Neural progenitor cell (in vitro differentiated cells): ENCODE measurements at regions not wholly inside any gene's neighbourhood (a gene's known extent, or its start where the extent isn't known, plus 50 kb on each side); places are given as distances from the start of the nearest gene placed in this dataset.

Experiments
- DNase-seq: peaks from one replicate; pipeline ENCODE4 v3.0.0-alpha.2; 2016; ENCODE audit warnings: low spot score
- H2AFZ ChIP-seq: fragments of 200-600 bp; sonication (generic); replicated peaks from 2 replicates; pipeline ENCODE4 v1.6.1; 2016; ENCODE audit warnings: antibody characterized with exemption
- H3F3A ChIP-seq: fragments of 200-600 bp; sonication (generic); 2 replicates; pipeline ENCODE4 v1.6.1; 2016; ENCODE audit warnings: antibody characterized with exemption, low read depth
- H3K27ac ChIP-seq: fragments of 200-600 bp; sonication (generic); 2 replicates; pipeline ENCODE4 v1.5.1; 2016; ENCODE audit warnings: mild to moderate bottlenecking
- H3K27me3 ChIP-seq: fragments of 200-600 bp; sonication (generic); 2 replicates; pipeline ENCODE4 v1.6.1; 2016; ENCODE audit warnings: mild to moderate bottlenecking, moderate library complexity
- H3K36me3 ChIP-seq: fragments of 200-600 bp; sonication (generic); 2 replicates; pipeline ENCODE4 v1.5.1; 2016
- H3K4me1 ChIP-seq: fragments of 200-600 bp; sonication (generic); 2 replicates; pipeline ENCODE4 v1.6.1; 2016; ENCODE audit warnings: mixed run types
- H3K4me2 ChIP-seq: fragments of 200-600 bp; sonication (generic); 2 replicates; pipeline ENCODE4 v1.6.1; 2016
- H3K4me3 ChIP-seq: fragments of 200-600 bp; sonication (generic); 2 replicates; pipeline ENCODE4 v1.5.1; 2016
- H3K79me2 ChIP-seq: fragments of 200-600 bp; sonication (generic); 2 replicates; pipeline ENCODE4 v1.6.1; 2016; ENCODE audit warnings: low read depth
- H3K9ac ChIP-seq: fragments of 200-600 bp; sonication (generic); 2 replicates; pipeline ENCODE4 v1.6.1; 2016
- H3K9me3 ChIP-seq: fragments of 200-600 bp; sonication (generic); 2 replicates; pipeline ENCODE4 v1.5.1; 2016; ENCODE audit warnings: low read depth
- H4K20me1 ChIP-seq: fragments of 200-600 bp; sonication (generic); 2 replicates; pipeline ENCODE4 v1.6.1; 2016; ENCODE audit warnings: low read depth
- H3K27ac Mint-ChIP-seq: 3 replicates; pipeline ENCODE4 v1.8.0; 2021; ENCODE audit warnings: mixed read lengths
- H3K27me3 Mint-ChIP-seq: 2 replicates; pipeline ENCODE4 v1.8.0; 2022; ENCODE audit warnings: low read depth, mild to moderate bottlenecking, inconsistent platforms, moderate library complexity, mixed read lengths; ENCODE audit not compliant: insufficient read depth
- H3K36me3 Mint-ChIP-seq: 3 replicates; pipeline ENCODE4 v1.8.0; 2021; ENCODE audit warnings: mixed read lengths
- H3K4me1 Mint-ChIP-seq: 3 replicates; pipeline ENCODE4 v1.8.0; 2021; ENCODE audit warnings: mixed read lengths
- H3K4me3 Mint-ChIP-seq: 3 replicates; pipeline ENCODE4 v1.8.0; 2021; ENCODE audit warnings: mild to moderate bottlenecking, moderate library complexity, mixed read lengths
- H3K9me3 Mint-ChIP-seq: 3 replicates; pipeline ENCODE4 v1.8.0; 2020; ENCODE audit warnings: mixed read lengths
- CTCF ChIP-seq: fragments of 200-600 bp; sonication (generic); IDR thresholded peaks from 2 replicates; pipeline ENCODE4 v1.5.1; 2017; ENCODE audit warnings: antibody characterized with exemption, mild to moderate bottlenecking
- EZH2 ChIP-seq: fragments of 200-600 bp; sonication (generic); IDR thresholded peaks from 2 replicates; pipeline ENCODE4 v1.6.1; 2017; ENCODE audit warnings: antibody characterized with exemption, mild to moderate bottlenecking, moderate library complexity
- EZH2phosphoT487 ChIP-seq: fragments of 200-600 bp; sonication (generic); IDR thresholded peaks from 2 replicates; pipeline ENCODE4 v1.6.1; 2017; ENCODE audit warnings: antibody characterized with exemption

- peaks cover 4% of the 10 kb centered on the region for H3K4me1 Mint-ChIP-seq
- Histone ChIP-seq H3K79me2 (no peaks in the 10 kb centered on the region), H3K4me3 (no peak overlapping the region), H3K4me2 (no peak overlapping the region), H4K20me1 (no peaks in the 10 kb centered on the region), H2AFZ (no peak overlapping the region), H3K27ac (no peak overlapping the region), H3K4me1 (no peaks in the 10 kb centered on the region), H3K9ac (no peak overlapping the region), H3K27me3 (no peaks in the 10 kb centered on the region), H3K9me3 (no peaks in the 10 kb centered on the region), H3K36me3 (no peaks in the 10 kb centered on the region), H3F3A (no peaks in the 10 kb centered on the region)
- no peaks in the 10 kb centered on the region for H3K9me3 Mint-ChIP-seq
- no peaks in the 10 kb centered on the region for H3K36me3 Mint-ChIP-seq
- TF ChIP-seq EZH2phosphoT487 (no peak), EZH2 (no peak), CTCF (no peak)
- H3K27ac Mint-ChIP-seq: no peak overlapping the region
- H3K4me3 Mint-ChIP-seq: no peak overlapping the region
- DNase-seq: no peak
- peaks cover 18% of the 10 kb centered on the region for H3K27me3 Mint-ChIP-seq
Measured at GRCh38 chr20:50368813-50369224, 141.4 kb upstream of the PTPN1 start.

GRCh38 chr20:50369225-50370035, 140.8 kb upstream of the PTPN1 start:
- H3K4me3 ChIP-seq: no peak overlapping the region
- Mint-ChIP-seq H3K4me1 (peaks cover 4% of the 10 kb centered on the region), H3K9me3 (no peaks in the 10 kb centered on the region), H3K27ac (no peak overlapping the region), H3K27me3 (peaks cover 19% of the 10 kb centered on the region), H3K4me3 (no peak overlapping the region), H3K36me3 (no peaks in the 10 kb centered on the region)
- H3K36me3 ChIP-seq: no peaks in the 10 kb centered on the region
- no peak for DNase-seq
- H3K9ac ChIP-seq: no peak overlapping the region
- H3K79me2 ChIP-seq: no peaks in the 10 kb centered on the region
- TF ChIP-seq EZH2 (no peak), CTCF (no peak), EZH2phosphoT487 (no peak)
- H2AFZ ChIP-seq: no peak overlapping the region
- no peaks in the 10 kb centered on the region for H4K20me1 ChIP-seq
- no peak overlapping the region for H3K4me2 ChIP-seq
- no peaks in the 10 kb centered on the region for H3K4me1 ChIP-seq
- no peaks in the 10 kb centered on the region for H3K27me3 ChIP-seq
- no peak overlapping the region for H3K27ac ChIP-seq
- H3K9me3 ChIP-seq: no peaks in the 10 kb centered on the region
- H3F3A ChIP-seq: no peaks in the 10 kb centered on the region

GRCh38 chr20:50370036-50370566, 140.1 kb upstream of the PTPN1 start:
- Histone ChIP-seq H3K36me3 (no peaks in the 10 kb centered on the region), H3F3A (no peaks in the 10 kb centered on the region), H3K27ac (no peak overlapping the region), H4K20me1 (no peaks in the 10 kb centered on the region), H3K4me3 (no peak overlapping the region), H3K4me2 (no peak overlapping the region), H3K9me3 (no peaks in the 10 kb centered on the region), H3K79me2 (no peaks in the 10 kb centered on the region), H2AFZ (no peak overlapping the region), H3K4me1 (no peaks in the 10 kb centered on the region), H3K9ac (no peak overlapping the region), H3K27me3 (no peaks in the 10 kb centered on the region)
- no peak for DNase-seq
- Mint-ChIP-seq H3K36me3 (no peaks in the 10 kb centered on the region), H3K4me1 (peaks cover 4% of the 10 kb centered on the region), H3K9me3 (no peaks in the 10 kb centered on the region), H3K27me3 (peaks cover 19% of the 10 kb centered on the region), H3K4me3 (no peak overlapping the region), H3K27ac (no peak overlapping the region)
- no peak for TF ChIP-seq EZH2
